Cardiac fibroblast (primary cell): ENCODE measurements at regions not wholly inside any gene's neighbourhood (a gene's known extent, or its start where the extent isn't known, plus 50 kb on each side); places are given as distances from the start of the nearest gene placed in this dataset.

Experiments
- DNase-seq, 2 donors: peaks; one replicate each; pipeline versions ENCODE4 v3.0.0 to v3.0.0-alpha.2; 2010; ENCODE audit warnings: low read depth in 2 of 2
- H3K4me3 ChIP-seq, 2 donors: replicated peaks in 1 of 2; 1 replicate in 1 of 2; 2 replicates in 1 of 2; pipeline ENCODE4 v1.5.1; 2011; ENCODE audit warnings: low read depth in 2 of 2, low read length in 2 of 2, mild to moderate bottlenecking in 2 of 2, moderate library complexity in 1 of 2
- TF ChIP-seq, protein P1 (sequence below): IDR thresholded peaks from one replicate; pipeline ENCODE4 v1.5.1; 2011; ENCODE audit warnings: low read depth, mild to moderate bottlenecking, low read length, inconsistent platforms

- TF ChIP-seq, protein P1, sequence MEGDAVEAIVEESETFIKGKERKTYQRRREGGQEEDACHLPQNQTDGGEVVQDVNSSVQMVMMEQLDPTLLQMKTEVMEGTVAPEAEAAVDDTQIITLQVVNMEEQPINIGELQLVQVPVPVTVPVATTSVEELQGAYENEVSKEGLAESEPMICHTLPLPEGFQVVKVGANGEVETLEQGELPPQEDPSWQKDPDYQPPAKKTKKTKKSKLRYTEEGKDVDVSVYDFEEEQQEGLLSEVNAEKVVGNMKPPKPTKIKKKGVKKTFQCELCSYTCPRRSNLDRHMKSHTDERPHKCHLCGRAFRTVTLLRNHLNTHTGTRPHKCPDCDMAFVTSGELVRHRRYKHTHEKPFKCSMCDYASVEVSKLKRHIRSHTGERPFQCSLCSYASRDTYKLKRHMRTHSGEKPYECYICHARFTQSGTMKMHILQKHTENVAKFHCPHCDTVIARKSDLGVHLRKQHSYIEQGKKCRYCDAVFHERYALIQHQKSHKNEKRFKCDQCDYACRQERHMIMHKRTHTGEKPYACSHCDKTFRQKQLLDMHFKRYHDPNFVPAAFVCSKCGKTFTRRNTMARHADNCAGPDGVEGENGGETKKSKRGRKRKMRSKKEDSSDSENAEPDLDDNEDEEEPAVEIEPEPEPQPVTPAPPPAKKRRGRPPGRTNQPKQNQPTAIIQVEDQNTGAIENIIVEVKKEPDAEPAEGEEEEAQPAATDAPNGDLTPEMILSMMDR = peak; percentile 24
- no peak overlapping the region for H3K4me3 ChIP-seq
- peak; percentile 6 to 45 for DNase-seq
Measured at GRCh38 chr20:41956338-41957074, 338.3 kb upstream of the CHD6 start.

GRCh38 chr20:41952166-41952565, 334.0 kb upstream of the CHD6 start:
- no peak for DNase-seq
- TF ChIP-seq, protein P1 = no peak
- H3K4me3 ChIP-seq = no peak overlapping the region

- DNase-seq = no peak
- TF ChIP-seq, protein P1 = no peak
- no peak overlapping the region for H3K4me3 ChIP-seq
Measured at GRCh38 chr20:41951615-41952014, 333.4 kb upstream of the CHD6 start.

DNA sequence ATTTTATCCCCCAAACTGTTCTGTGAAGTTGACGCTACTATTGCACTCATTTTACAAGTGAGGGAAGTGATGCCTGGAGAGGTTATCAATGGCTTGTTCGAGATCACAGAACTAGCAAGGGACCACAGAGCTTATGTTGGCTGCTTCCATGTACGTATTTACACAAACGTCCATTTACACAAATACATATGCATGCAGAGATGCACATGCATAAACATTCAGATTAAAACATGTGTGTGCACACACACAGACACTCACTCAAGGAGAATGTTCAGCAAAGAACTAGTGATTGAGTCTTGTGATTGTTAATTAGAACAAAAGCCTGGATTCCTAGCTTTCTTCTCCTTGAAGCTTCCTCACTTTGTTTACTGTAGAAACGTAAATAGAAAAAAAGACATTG, 321.5 kb upstream of the CHD6 start:
- H3K4me3 ChIP-seq = no peak overlapping the region
- DNase-seq = no peak
- TF ChIP-seq, protein P1 = no peak

- TF ChIP-seq, protein P1 = no peak
- no peak overlapping the region for H3K4me3 ChIP-seq
- no peak for DNase-seq
Measured at GRCh38 chr20:41938353-41938752, 320.2 kb upstream of the CHD6 start.

GRCh38 chr20:41935259-41935791, 317.1 kb upstream of the CHD6 start:
- TF ChIP-seq, protein P1 = no peak
- DNase-seq = no peak
- H3K4me3 ChIP-seq = no peak overlapping the region
